ENCODE measurements at regions not wholly inside any gene's neighbourhood (a gene's known extent, or its start where the extent isn't known, plus 50 kb on each side); places are given as distances from the start of the nearest gene placed in this dataset.

DNA sequence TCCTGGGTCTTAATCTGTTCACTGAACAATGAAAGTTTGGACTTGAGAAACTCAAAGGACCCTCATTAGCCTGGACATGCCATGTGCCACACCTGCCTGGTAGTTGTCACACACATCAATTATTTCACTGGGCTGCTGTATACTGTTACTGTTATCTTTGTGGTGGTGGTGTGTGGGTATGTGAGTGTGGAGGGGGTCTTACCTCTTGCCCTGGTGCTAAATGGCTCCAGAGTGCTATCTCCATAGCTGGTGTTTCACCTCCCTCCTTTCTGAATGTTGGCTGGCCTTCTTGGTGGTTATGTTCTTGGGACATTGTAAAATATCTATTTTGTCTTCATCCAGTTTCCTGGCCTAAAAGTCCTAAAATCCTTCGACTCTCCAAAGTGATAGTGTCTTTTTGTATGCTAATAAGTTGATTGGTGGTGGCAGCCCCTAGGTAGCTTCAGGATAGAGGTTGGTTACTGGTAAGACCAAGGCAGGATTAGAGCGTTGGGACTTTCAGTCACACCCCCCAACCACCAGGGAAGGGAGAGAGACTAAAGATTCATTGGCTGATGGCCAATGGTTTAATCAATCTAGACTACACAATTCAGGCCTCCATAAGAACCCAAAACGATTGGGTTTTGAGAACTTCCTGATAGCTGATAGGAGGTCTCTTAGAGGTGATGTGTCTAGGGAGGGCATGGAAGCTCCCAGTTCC, 328.1 kb downstream of the MYCN start:
- H3K9me2 ChIP-seq (ENCODE audit: insufficient read depth, low read length): no peaks in the 10 kb centered on the region
- H3K36me3 ChIP-seq (ENCODE audit: insufficient read depth, low read length): no peaks in the 10 kb centered on the region
- no peaks in the 10 kb centered on the region for H3K79me2 ChIP-seq (replicated peaks; ENCODE audit: insufficient read depth, low read length)
- H3K27me3 ChIP-seq (ENCODE audit: insufficient read depth, low read depth, low read length): no peaks in the 10 kb centered on the region
- TF ChIP-seq, protein P1, sequence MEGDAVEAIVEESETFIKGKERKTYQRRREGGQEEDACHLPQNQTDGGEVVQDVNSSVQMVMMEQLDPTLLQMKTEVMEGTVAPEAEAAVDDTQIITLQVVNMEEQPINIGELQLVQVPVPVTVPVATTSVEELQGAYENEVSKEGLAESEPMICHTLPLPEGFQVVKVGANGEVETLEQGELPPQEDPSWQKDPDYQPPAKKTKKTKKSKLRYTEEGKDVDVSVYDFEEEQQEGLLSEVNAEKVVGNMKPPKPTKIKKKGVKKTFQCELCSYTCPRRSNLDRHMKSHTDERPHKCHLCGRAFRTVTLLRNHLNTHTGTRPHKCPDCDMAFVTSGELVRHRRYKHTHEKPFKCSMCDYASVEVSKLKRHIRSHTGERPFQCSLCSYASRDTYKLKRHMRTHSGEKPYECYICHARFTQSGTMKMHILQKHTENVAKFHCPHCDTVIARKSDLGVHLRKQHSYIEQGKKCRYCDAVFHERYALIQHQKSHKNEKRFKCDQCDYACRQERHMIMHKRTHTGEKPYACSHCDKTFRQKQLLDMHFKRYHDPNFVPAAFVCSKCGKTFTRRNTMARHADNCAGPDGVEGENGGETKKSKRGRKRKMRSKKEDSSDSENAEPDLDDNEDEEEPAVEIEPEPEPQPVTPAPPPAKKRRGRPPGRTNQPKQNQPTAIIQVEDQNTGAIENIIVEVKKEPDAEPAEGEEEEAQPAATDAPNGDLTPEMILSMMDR (IDR thresholded peaks at IDR 0.05; ENCODE audit: poor library complexity, severe bottlenecking): no peak
- TF ChIP-seq SMC3 (conservative IDR thresholded peaks at IDR 0.05; ENCODE audit: poor library complexity): no peak
- TF ChIP-seq, protein P2, sequence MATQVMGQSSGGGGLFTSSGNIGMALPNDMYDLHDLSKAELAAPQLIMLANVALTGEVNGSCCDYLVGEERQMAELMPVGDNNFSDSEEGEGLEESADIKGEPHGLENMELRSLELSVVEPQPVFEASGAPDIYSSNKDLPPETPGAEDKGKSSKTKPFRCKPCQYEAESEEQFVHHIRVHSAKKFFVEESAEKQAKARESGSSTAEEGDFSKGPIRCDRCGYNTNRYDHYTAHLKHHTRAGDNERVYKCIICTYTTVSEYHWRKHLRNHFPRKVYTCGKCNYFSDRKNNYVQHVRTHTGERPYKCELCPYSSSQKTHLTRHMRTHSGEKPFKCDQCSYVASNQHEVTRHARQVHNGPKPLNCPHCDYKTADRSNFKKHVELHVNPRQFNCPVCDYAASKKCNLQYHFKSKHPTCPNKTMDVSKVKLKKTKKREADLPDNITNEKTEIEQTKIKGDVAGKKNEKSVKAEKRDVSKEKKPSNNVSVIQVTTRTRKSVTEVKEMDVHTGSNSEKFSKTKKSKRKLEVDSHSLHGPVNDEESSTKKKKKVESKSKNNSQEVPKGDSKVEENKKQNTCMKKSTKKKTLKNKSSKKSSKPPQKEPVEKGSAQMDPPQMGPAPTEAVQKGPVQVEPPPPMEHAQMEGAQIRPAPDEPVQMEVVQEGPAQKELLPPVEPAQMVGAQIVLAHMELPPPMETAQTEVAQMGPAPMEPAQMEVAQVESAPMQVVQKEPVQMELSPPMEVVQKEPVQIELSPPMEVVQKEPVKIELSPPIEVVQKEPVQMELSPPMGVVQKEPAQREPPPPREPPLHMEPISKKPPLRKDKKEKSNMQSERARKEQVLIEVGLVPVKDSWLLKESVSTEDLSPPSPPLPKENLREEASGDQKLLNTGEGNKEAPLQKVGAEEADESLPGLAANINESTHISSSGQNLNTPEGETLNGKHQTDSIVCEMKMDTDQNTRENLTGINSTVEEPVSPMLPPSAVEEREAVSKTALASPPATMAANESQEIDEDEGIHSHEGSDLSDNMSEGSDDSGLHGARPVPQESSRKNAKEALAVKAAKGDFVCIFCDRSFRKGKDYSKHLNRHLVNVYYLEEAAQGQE (IDR thresholded peaks at IDR 0.05; ENCODE audit: borderline replicate concordance): no peak
- TF ChIP-seq TAF1 (IDR thresholded peaks at IDR 0.05; ENCODE audit: low read depth): no peak
- TF ChIP-seq POLR2AphosphoS5 (IDR thresholded peaks at IDR 0.05): no peak
- no peak for TF ChIP-seq EP300 (conservative IDR thresholded peaks at IDR 0.05; ENCODE audit: poor library complexity, severe bottlenecking)
- TF ChIP-seq MXI1 (conservative IDR thresholded peaks at IDR 0.05; ENCODE audit: poor library complexity, severe bottlenecking): no peak
- TF ChIP-seq EZH2 (IDR thresholded peaks at IDR 0.05; ENCODE audit: borderline replicate concordance, insufficient read depth, low read length, poor library complexity, severe bottlenecking): no peak
- TF ChIP-seq RAD21 (conservative IDR thresholded peaks at IDR 0.05): no peak
- H3K4me3 ChIP-seq (ENCODE audit: low read length): no peak overlapping the region
- no peak overlapping the region for H3K27ac ChIP-seq (ENCODE audit: low read length)
- H3F3A ChIP-seq (ENCODE audit: insufficient read depth, low read length, poor library complexity, severe bottlenecking): no peaks in the 10 kb centered on the region
- no peak overlapping the region for H2AFZ ChIP-seq (ENCODE audit: low read depth, low read length)
- no peak overlapping the region for H3K4me2 ChIP-seq (ENCODE audit: low read length)
- no peaks in the 10 kb centered on the region for H4K20me1 ChIP-seq (ENCODE audit: insufficient read depth)
- no peaks in the 10 kb centered on the region for H3K9me3 ChIP-seq (ENCODE audit: low read length)
- no peak overlapping the region for H3K9ac ChIP-seq (ENCODE audit: low read length)

DNA sequence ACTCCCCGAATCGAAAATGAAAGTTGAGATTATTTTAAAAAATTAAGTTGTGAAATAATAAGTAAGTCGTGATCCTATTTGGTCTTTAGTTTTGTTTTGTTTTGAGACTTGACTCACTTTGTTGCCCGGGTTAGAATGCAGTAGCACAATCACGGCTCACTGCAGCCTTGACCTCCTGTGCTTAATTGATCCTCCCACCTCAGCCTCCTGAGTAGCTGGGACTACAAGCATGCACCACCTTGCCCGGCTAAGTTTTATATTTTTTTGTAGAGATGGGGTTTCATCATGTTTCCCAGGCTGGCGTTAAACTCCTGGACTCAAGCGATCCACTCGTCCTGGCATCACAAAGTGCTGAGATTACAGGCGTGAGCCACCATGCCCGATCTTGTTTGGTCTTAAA, 326.2 kb downstream of the MYCN start:
- no peaks in the 10 kb centered on the region for H3F3A ChIP-seq (ENCODE audit: insufficient read depth, low read length, poor library complexity, severe bottlenecking)
- no peaks in the 10 kb centered on the region for H3K27me3 ChIP-seq (ENCODE audit: insufficient read depth, low read depth, low read length)
- no peak overlapping the region for H3K4me3 ChIP-seq (ENCODE audit: low read length)
- H2AFZ ChIP-seq (ENCODE audit: low read depth, low read length): no peak overlapping the region
- TF ChIP-seq, protein P2 (IDR thresholded peaks at IDR 0.05; ENCODE audit: borderline replicate concordance): no peak
- TF ChIP-seq POLR2AphosphoS5 (IDR thresholded peaks at IDR 0.05): no peak
- no peak for TF ChIP-seq EP300 (conservative IDR thresholded peaks at IDR 0.05; ENCODE audit: poor library complexity, severe bottlenecking)
- H3K9me3 ChIP-seq (ENCODE audit: low read length): no peaks in the 10 kb centered on the region
- no peaks in the 10 kb centered on the region for H3K9me2 ChIP-seq (ENCODE audit: insufficient read depth, low read length)
- H3K27ac ChIP-seq (ENCODE audit: low read length): no peak overlapping the region
- no peaks in the 10 kb centered on the region for H3K79me2 ChIP-seq (replicated peaks; ENCODE audit: insufficient read depth, low read length)
- H3K36me3 ChIP-seq (ENCODE audit: insufficient read depth, low read length): no peaks in the 10 kb centered on the region
- no peak overlapping the region for H3K4me2 ChIP-seq (ENCODE audit: low read length)
- no peaks in the 10 kb centered on the region for H4K20me1 ChIP-seq (ENCODE audit: insufficient read depth)
- no peak overlapping the region for H3K9ac ChIP-seq (ENCODE audit: low read length)
